ENCODE measurements at regions not wholly inside any gene's neighbourhood (a gene's known extent, or its start where the extent isn't known, plus 50 kb on each side); places are given as distances from the start of the nearest gene placed in this dataset.

DNA sequence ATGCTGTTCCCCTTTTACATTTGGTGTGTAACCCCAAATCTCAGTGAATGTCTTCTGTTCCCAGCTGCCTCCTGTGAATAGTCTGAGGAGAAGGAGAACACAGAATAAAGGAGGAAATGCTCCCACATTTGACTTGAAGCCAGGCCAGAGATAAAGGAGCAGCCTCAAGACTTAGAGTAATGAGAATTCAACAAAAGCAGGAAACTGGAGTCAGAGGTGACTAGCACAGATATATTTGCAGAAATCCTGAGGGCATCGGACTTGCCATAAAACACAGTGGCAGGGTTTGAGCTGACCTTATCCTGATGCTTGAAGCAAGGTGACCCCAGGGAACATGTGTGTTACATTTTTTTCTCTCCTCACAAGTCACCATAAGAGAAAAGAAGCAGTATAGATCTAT, 291.4 kb upstream of the RND3 start:
- Histone ChIP-seq H3K4me1 (ENCODE audit: control insufficient read depth, insufficient read depth, low read length) (no peaks in the 10 kb centered on the region), H3K36me3 (ENCODE audit: control insufficient read depth, insufficient read depth, low read length) (no peaks in the 10 kb centered on the region), H3K27me3 (ENCODE audit: control insufficient read depth, insufficient read depth, low read length) (no peaks in the 10 kb centered on the region), H3K27ac (ENCODE audit: low read length) (no peak overlapping the region), H3K9me3 (ENCODE audit: control insufficient read depth, low read depth, low read length) (no peaks in the 10 kb centered on the region), H3K4me3 (ENCODE audit: low read length) (no peak overlapping the region)
- WGBS (ENCODE audit: insufficient coverage, low lambda C conversion rate): no CpG with 5 or more reads among the region's 1 CpG
- DNase-seq: no peak

DNA sequence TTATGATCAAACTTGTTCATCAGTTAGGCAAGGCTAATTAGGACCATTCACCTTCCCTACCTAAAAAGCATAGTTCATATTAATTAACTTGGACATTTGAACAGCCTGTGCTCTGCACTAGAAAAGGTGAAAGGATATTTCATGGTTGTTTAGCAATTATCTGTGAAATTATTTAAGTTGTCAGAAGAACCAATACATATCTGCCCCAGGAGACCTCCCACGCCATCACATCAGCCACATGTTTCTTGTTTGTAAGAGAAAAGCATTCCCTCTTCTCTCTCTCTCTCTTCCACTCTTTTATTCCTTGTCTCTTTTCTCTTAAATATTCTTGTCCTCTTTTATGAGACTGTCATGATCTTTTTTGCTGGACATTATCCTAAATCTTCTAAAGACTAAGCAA, 282.0 kb upstream of the RND3 start:
- no peaks in the 10 kb centered on the region for H3K27me3 ChIP-seq (ENCODE audit: control insufficient read depth, insufficient read depth, low read length)
- H3K27ac ChIP-seq (ENCODE audit: low read length): no peak overlapping the region
- H3K4me1 ChIP-seq (ENCODE audit: control insufficient read depth, insufficient read depth, low read length): no peaks in the 10 kb centered on the region
- DNase-seq: no peak
- H3K9me3 ChIP-seq (ENCODE audit: control insufficient read depth, low read depth, low read length): no peaks in the 10 kb centered on the region
- H3K4me3 ChIP-seq (ENCODE audit: low read length): no peak overlapping the region
- WGBS (ENCODE audit: insufficient coverage, low lambda C conversion rate): no CpG with 5 or more reads among the region's 1 CpG
- no peaks in the 10 kb centered on the region for H3K36me3 ChIP-seq (ENCODE audit: control insufficient read depth, insufficient read depth, low read length)

DNA sequence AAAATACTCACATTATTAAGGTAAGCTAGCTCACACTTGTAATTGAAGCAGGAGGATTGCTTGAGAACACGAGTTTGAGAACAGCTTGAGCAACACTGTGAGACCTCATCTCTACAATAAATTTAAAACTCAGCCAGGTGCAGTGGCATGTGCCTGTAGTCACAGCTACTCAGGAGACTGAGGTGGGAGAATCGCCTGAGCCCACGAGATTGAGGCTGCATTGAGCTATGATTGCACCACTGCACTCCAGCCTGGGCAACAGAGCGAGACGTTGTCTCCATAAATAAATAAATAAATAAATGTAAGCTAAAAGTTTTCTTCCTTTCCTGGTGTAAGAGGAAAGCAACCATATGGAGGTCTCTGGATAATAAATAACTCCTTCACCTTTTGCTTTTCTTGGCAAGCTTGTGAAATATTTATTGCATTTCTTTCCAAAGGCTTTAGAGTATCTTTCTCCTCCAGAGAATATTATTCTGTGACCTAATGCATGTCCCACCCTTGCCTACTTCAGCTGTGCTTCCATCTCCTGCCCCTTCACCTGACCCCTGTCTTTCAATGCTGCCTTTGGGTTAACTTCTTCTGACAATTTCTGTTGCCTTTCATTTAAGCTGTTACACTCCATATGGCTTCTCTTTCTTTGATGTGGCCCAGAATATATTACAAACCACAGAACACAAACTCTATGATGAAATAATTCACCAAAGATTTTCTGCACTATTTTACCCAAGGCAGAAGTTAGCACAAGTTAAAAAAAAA, 280.7 kb upstream of the RND3 start:
- no peaks in the 10 kb centered on the region for H3K9me3 ChIP-seq (ENCODE audit: control insufficient read depth, low read depth, low read length)
- H3K27me3 ChIP-seq (ENCODE audit: control insufficient read depth, insufficient read depth, low read length): no peaks in the 10 kb centered on the region
- H3K4me1 ChIP-seq (ENCODE audit: control insufficient read depth, insufficient read depth, low read length): no peaks in the 10 kb centered on the region
- 70% methylated on average over 2 of the region's 5 CpGs for WGBS (ENCODE audit: insufficient coverage, low lambda C conversion rate)
- H3K36me3 ChIP-seq (ENCODE audit: control insufficient read depth, insufficient read depth, low read length): no peaks in the 10 kb centered on the region
- no peak overlapping the region for H3K4me3 ChIP-seq (ENCODE audit: low read length)
- no peak overlapping the region for H3K27ac ChIP-seq (ENCODE audit: low read length)
- no peak for DNase-seq

- H3K27me3 ChIP-seq (ENCODE audit: control insufficient read depth, insufficient read depth, low read length): no peaks in the 10 kb centered on the region
- no peaks in the 10 kb centered on the region for H3K36me3 ChIP-seq (ENCODE audit: control insufficient read depth, insufficient read depth, low read length)
- H3K27ac ChIP-seq (ENCODE audit: low read length): no peak overlapping the region
- H3K4me3 ChIP-seq (ENCODE audit: low read length): no peak overlapping the region
- H3K4me1 ChIP-seq (ENCODE audit: control insufficient read depth, insufficient read depth, low read length): no peaks in the 10 kb centered on the region
- no peaks in the 10 kb centered on the region for H3K9me3 ChIP-seq (ENCODE audit: control insufficient read depth, low read depth, low read length)
- WGBS (ENCODE audit: insufficient coverage, low lambda C conversion rate): 80% methylated on average over 1 of the region's 2 CpGs
- DNase-seq: no peak
Measured at GRCh38 chr2:150762571-150762970, 275.1 kb upstream of the RND3 start.

DNA sequence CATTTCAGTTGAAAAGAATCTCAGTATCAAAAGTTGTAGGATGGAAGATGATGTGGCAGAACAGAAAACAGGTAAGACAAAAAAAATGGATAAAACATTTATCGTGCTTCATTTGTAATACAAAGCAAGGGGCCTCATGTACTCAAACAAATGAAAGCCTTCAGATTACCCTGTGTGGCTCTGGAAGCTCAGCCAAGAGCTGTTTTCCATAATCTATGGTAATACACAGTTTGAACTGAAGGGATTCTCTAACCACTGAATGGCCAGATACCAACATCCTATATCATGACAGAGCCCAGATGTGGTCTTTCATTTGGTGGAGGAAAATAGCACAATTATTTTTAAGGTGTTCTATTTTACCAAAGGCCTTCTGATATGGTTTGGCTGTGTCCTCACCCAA, 272.1 kb upstream of the RND3 start:
- Histone ChIP-seq H3K36me3 (ENCODE audit: control insufficient read depth, insufficient read depth, low read length) (no peaks in the 10 kb centered on the region), H3K27me3 (ENCODE audit: control insufficient read depth, insufficient read depth, low read length) (no peaks in the 10 kb centered on the region), H3K4me1 (ENCODE audit: control insufficient read depth, insufficient read depth, low read length) (no peaks in the 10 kb centered on the region), H3K9me3 (ENCODE audit: control insufficient read depth, low read depth, low read length) (no peaks in the 10 kb centered on the region), H3K4me3 (ENCODE audit: low read length) (no peak overlapping the region), H3K27ac (ENCODE audit: low read length) (no peak overlapping the region)
- WGBS (ENCODE audit: insufficient coverage, low lambda C conversion rate): no CpG with 5 or more reads among the region's 1 CpG
- no peak for DNase-seq

DNA sequence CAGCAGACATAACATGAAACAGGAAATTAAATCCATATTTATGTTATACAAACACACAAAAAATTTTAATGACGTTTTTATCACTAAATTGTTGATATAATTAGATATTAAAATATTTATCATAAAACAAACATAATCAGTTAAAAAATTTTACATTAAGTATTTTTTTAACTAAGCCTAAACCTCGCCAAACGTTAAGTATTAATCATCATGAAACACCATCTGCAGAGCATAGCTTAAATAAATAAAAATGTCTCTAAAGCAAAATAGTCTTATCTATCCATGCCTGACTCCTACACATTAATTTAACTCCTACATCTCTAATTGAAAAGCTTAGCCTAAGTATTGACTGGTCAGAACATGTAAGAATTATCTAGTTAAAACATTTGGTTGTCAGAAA, 271.6 kb upstream of the RND3 start:
- Histone ChIP-seq H3K9me3 (ENCODE audit: control insufficient read depth, low read depth, low read length) (no peaks in the 10 kb centered on the region), H3K4me1 (ENCODE audit: control insufficient read depth, insufficient read depth, low read length) (no peaks in the 10 kb centered on the region), H3K27me3 (ENCODE audit: control insufficient read depth, insufficient read depth, low read length) (no peaks in the 10 kb centered on the region), H3K4me3 (ENCODE audit: low read length) (no peak overlapping the region), H3K27ac (ENCODE audit: low read length) (no peak overlapping the region), H3K36me3 (ENCODE audit: control insufficient read depth, insufficient read depth, low read length) (no peaks in the 10 kb centered on the region)
- DNase-seq: no peak
- 44% methylated on average over 1 of the region's 3 CpGs for WGBS (ENCODE audit: insufficient coverage, low lambda C conversion rate)

DNA sequence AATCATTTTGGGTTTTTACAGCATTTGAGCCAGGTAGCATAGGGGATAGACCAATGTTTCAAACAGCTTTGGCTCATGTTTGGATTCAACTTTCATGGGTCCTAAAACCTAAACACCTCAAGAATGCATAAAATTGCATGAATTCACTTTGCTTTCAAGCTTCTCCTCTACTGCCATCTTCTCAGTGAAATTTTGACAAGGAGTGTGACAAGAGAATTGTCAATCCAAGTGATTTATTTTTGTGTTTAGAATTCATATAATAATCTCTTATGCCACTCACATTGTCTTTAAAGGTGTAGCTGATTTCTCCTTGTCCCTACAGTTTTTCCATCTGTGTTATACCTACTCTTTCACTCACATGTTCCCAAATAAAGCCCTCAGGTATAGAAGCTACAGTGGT, 264.8 kb upstream of the RND3 start:
- DNase-seq: no peak
- Histone ChIP-seq H3K9me3 (ENCODE audit: control insufficient read depth, low read depth, low read length) (no peaks in the 10 kb centered on the region), H3K27ac (ENCODE audit: low read length) (no peak overlapping the region), H3K27me3 (ENCODE audit: control insufficient read depth, insufficient read depth, low read length) (no peaks in the 10 kb centered on the region), H3K4me3 (ENCODE audit: low read length) (no peak overlapping the region), H3K36me3 (ENCODE audit: control insufficient read depth, insufficient read depth, low read length) (no peaks in the 10 kb centered on the region), H3K4me1 (ENCODE audit: control insufficient read depth, insufficient read depth, low read length) (no peaks in the 10 kb centered on the region)

- no peaks in the 10 kb centered on the region for H3K9me3 ChIP-seq (ENCODE audit: control insufficient read depth, low read depth, low read length)
- H3K4me3 ChIP-seq (ENCODE audit: low read length): no peak overlapping the region
- H3K36me3 ChIP-seq (ENCODE audit: control insufficient read depth, insufficient read depth, low read length): no peaks in the 10 kb centered on the region
- no peaks in the 10 kb centered on the region for H3K27me3 ChIP-seq (ENCODE audit: control insufficient read depth, insufficient read depth, low read length)
- no CpG with 5 or more reads among the region's 1 CpG for WGBS (ENCODE audit: insufficient coverage, low lambda C conversion rate)
- no peak for DNase-seq
- H3K27ac ChIP-seq (ENCODE audit: low read length): no peak overlapping the region
- no peaks in the 10 kb centered on the region for H3K4me1 ChIP-seq (ENCODE audit: control insufficient read depth, insufficient read depth, low read length)
Measured at GRCh38 chr2:150750720-150751119, 263.3 kb upstream of the RND3 start.

GRCh38 chr2:150742094-150742493, 254.6 kb upstream of the RND3 start:
- Histone ChIP-seq H3K4me3 (ENCODE audit: low read length) (no peak overlapping the region), H3K27ac (ENCODE audit: low read length) (no peak overlapping the region), H3K4me1 (ENCODE audit: control insufficient read depth, insufficient read depth, low read length) (no peaks in the 10 kb centered on the region), H3K9me3 (ENCODE audit: control insufficient read depth, low read depth, low read length) (no peaks in the 10 kb centered on the region), H3K36me3 (ENCODE audit: control insufficient read depth, insufficient read depth, low read length) (no peaks in the 10 kb centered on the region), H3K27me3 (ENCODE audit: control insufficient read depth, insufficient read depth, low read length) (no peaks in the 10 kb centered on the region)
- 88% methylated on average over 1 of the region's 4 CpGs for WGBS (ENCODE audit: insufficient coverage, low lambda C conversion rate)
- DNase-seq: no peak

- H3K36me3 ChIP-seq (ENCODE audit: control insufficient read depth, insufficient read depth, low read length): no peaks in the 10 kb centered on the region
- H3K27me3 ChIP-seq (ENCODE audit: control insufficient read depth, insufficient read depth, low read length): no peaks in the 10 kb centered on the region
- no peaks in the 10 kb centered on the region for H3K9me3 ChIP-seq (ENCODE audit: control insufficient read depth, low read depth, low read length)
- DNase-seq: no peak
- no peak overlapping the region for H3K4me3 ChIP-seq (ENCODE audit: low read length)
- WGBS (ENCODE audit: insufficient coverage, low lambda C conversion rate): 80% methylated on average over 1 of the region's 5 CpGs
- no peak overlapping the region for H3K27ac ChIP-seq (ENCODE audit: low read length)
- peaks cover 3% of the 10 kb centered on the region for H3K4me1 ChIP-seq (ENCODE audit: control insufficient read depth, insufficient read depth, low read length)
Measured at GRCh38 chr2:150735894-150736498, 248.5 kb upstream of the RND3 start.

DNA sequence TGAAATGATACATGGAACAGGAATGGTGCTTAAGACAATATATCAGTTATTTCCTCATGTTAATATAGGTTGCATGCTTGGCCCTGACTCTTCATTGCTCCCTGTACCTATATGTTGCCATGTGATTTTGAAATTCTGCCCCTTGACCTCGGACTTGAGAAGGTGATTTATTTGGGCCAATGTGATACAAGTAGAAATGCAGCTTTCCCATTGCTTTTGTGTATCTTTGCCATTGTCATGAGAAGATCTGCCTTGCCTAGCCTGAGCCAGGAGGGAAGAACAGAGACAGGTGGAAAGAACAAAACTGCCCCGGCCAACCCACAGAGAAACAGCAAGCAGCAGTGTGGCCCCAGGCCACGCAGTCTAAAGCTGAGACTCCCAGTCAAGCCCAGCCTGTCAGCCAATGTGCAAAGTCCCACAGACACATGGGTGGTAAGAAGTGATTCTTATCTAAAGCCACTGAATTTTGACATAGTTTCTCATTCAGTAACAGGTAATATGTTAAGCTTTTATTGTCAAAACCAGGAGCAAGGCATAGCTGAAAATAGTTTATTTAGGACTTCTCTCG, 245.7 kb upstream of the RND3 start:
- H3K36me3 ChIP-seq (ENCODE audit: control insufficient read depth, insufficient read depth, low read length): no peaks in the 10 kb centered on the region
- H3K27ac ChIP-seq (ENCODE audit: low read length): peak overlapping the region; percentile 57
- peak; percentile 47 to 66 for DNase-seq
- WGBS (ENCODE audit: insufficient coverage, low lambda C conversion rate): no CpG with 5 or more reads among the region's 4 CpGs
- H3K27me3 ChIP-seq (ENCODE audit: control insufficient read depth, insufficient read depth, low read length): no peaks in the 10 kb centered on the region
- no peak overlapping the region for H3K4me3 ChIP-seq (ENCODE audit: low read length)
- H3K9me3 ChIP-seq (ENCODE audit: control insufficient read depth, low read depth, low read length): no peaks in the 10 kb centered on the region
- H3K4me1 ChIP-seq (ENCODE audit: control insufficient read depth, insufficient read depth, low read length): peaks cover 3% of the 10 kb centered on the region
